ENCODE measurements at regions not wholly inside any gene's neighbourhood (a gene's known extent, or its start where the extent isn't known, plus 50 kb on each side); places are given as distances from the start of the nearest gene placed in this dataset.

- H3K27me3 Mint-ChIP-seq (ENCODE audit: insufficient read depth): no peaks in the 10 kb centered on the region
- Histone ChIP-seq H3K9ac (ENCODE audit: extremely low read depth, low read length, poor library complexity, severe bottlenecking) (no peak overlapping the region), H3K27me3 (ENCODE audit: control insufficient read depth, insufficient read depth, low read length, poor library complexity, severe bottlenecking) (no peaks in the 10 kb centered on the region), H3K4me1 (ENCODE audit: control insufficient read depth, insufficient read depth, low read length) (peaks cover 4% of the 10 kb centered on the region), H3K4me3 (ENCODE audit: low read length) (no peak overlapping the region), H3K27ac (ENCODE audit: low read depth, low read length) (no peak overlapping the region), H3K9me3 (ENCODE audit: control insufficient read depth, low read length) (no peaks in the 10 kb centered on the region), H3K36me3 (ENCODE audit: control insufficient read depth, insufficient read depth, low read length) (no peaks in the 10 kb centered on the region)
- no peak overlapping the region for H3K4me3 Mint-ChIP-seq
- H3K9me3 Mint-ChIP-seq: no peaks in the 10 kb centered on the region
- no peak for TF ChIP-seq CTCF (conservative IDR thresholded peaks at IDR 0.05)
- peaks cover 24% of the 10 kb centered on the region for H3K4me1 Mint-ChIP-seq
- no peak for DNase-seq
- 95 to 100% methylated on average over 1 to 3 of the region's 3 CpGs for WGBS, 2 experiments (ENCODE audit: insufficient coverage in 1 of 2, insufficient read length in 1 of 2)
- no peaks in the 10 kb centered on the region for H3K36me3 Mint-ChIP-seq (ENCODE audit: low read depth)
- no peak overlapping the region for H3K27ac Mint-ChIP-seq
Measured at GRCh38 chr5:8598356-8598755, 729.4 kb downstream of the MTRR start.

GRCh38 chr5:8598996-8599395 is 730.0 kb downstream of the MTRR start:
- peaks cover 5% of the 10 kb centered on the region for H3K9me3 ChIP-seq (ENCODE audit: control insufficient read depth, low read length)
- TF ChIP-seq CTCF (conservative IDR thresholded peaks at IDR 0.05): no peak
- no peak overlapping the region for H3K9ac ChIP-seq (ENCODE audit: extremely low read depth, low read length, poor library complexity, severe bottlenecking)
- H3K27ac Mint-ChIP-seq: no peak overlapping the region
- no peaks in the 10 kb centered on the region for H3K27me3 ChIP-seq (ENCODE audit: control insufficient read depth, insufficient read depth, low read length, poor library complexity, severe bottlenecking)
- no peaks in the 10 kb centered on the region for H3K36me3 Mint-ChIP-seq (ENCODE audit: low read depth)
- no peak overlapping the region for H3K4me3 ChIP-seq (ENCODE audit: low read length)
- H3K27ac ChIP-seq (ENCODE audit: low read depth, low read length): no peak overlapping the region
- no peak for DNase-seq
- 90 to 94% methylated on average over 2 of the region's 2 CpGs for WGBS, 2 experiments (ENCODE audit: insufficient coverage in 1 of 2, insufficient read length in 1 of 2)
- no peaks in the 10 kb centered on the region for H3K27me3 Mint-ChIP-seq (ENCODE audit: insufficient read depth)
- peaks cover 4% of the 10 kb centered on the region for H3K4me1 ChIP-seq (ENCODE audit: control insufficient read depth, insufficient read depth, low read length)
- H3K36me3 ChIP-seq (ENCODE audit: control insufficient read depth, insufficient read depth, low read length): no peaks in the 10 kb centered on the region
- H3K4me1 Mint-ChIP-seq: peaks cover 18% of the 10 kb centered on the region
- H3K9me3 Mint-ChIP-seq: no peaks in the 10 kb centered on the region
- no peak overlapping the region for H3K4me3 Mint-ChIP-seq

- H3K27me3 ChIP-seq (ENCODE audit: control insufficient read depth, insufficient read depth, low read length, poor library complexity, severe bottlenecking): no peaks in the 10 kb centered on the region
- H3K4me1 Mint-ChIP-seq: peaks cover 20% of the 10 kb centered on the region
- no peak for TF ChIP-seq CTCF (conservative IDR thresholded peaks at IDR 0.05)
- no peak overlapping the region for H3K9ac ChIP-seq (ENCODE audit: extremely low read depth, low read length, poor library complexity, severe bottlenecking)
- no peak for DNase-seq
- peaks cover 4% of the 10 kb centered on the region for H3K4me1 ChIP-seq (ENCODE audit: control insufficient read depth, insufficient read depth, low read length)
- H3K36me3 ChIP-seq (ENCODE audit: control insufficient read depth, insufficient read depth, low read length): no peaks in the 10 kb centered on the region
- H3K27ac Mint-ChIP-seq: no peak overlapping the region
- H3K27me3 Mint-ChIP-seq (ENCODE audit: insufficient read depth): no peaks in the 10 kb centered on the region
- peaks cover 18% of the 10 kb centered on the region for H3K9me3 Mint-ChIP-seq
- no peak overlapping the region for H3K27ac ChIP-seq (ENCODE audit: low read depth, low read length)
- no peak overlapping the region for H3K4me3 Mint-ChIP-seq
- no peak overlapping the region for H3K4me3 ChIP-seq (ENCODE audit: low read length)
- peaks cover 7% of the 10 kb centered on the region for H3K36me3 Mint-ChIP-seq (ENCODE audit: low read depth)
- peaks cover 24% of the 10 kb centered on the region for H3K9me3 ChIP-seq (ENCODE audit: control insufficient read depth, low read length)
Measured at GRCh38 chr5:8600843-8601242, 731.9 kb downstream of the MTRR start.

Measured in endodermal cell (in vitro differentiated cells).